ENCODE measurements at regions not wholly inside any gene's neighbourhood (a gene's known extent, or its start where the extent isn't known, plus 50 kb on each side); places are given as distances from the start of the nearest gene placed in this dataset.

GRCh38 chr1:209277662-209278061 is 305.9 kb upstream of the CAMK1G start:
- H3K4me1 ChIP-seq (ENCODE audit: insufficient read depth): no peaks in the 10 kb centered on the region
- H3K36me3 ChIP-seq: no peaks in the 10 kb centered on the region
- WGBS, 3 donors: 59 to 71% (median 62%) methylated on average over 1 of the region's 1 CpG
- DNase-seq: no peak
- no peak overlapping the region for H3K27ac ChIP-seq
- intact Hi-C loops (cut with DNase I): no loop called here
- no peaks in the 10 kb centered on the region for H3K27me3 ChIP-seq
- no peaks in the 10 kb centered on the region for H3K9me3 ChIP-seq
- H3K4me3 ChIP-seq: no peak overlapping the region
- no peak for TF ChIP-seq CTCF (IDR thresholded peaks at IDR 0.05)
- no peak for TF ChIP-seq POLR2A (IDR thresholded peaks at IDR 0.05)
- TF ChIP-seq EP300 (IDR thresholded peaks at IDR 0.05): no peak

GRCh38 chr1:209291715-209292114 is 291.8 kb upstream of the CAMK1G start:
- 0 to 4% (median 3%) methylated on average over 1 of the region's 1 CpG for WGBS, 3 donors
- TF ChIP-seq CTCF (IDR thresholded peaks at IDR 0.05) (no peak), EP300 (IDR thresholded peaks at IDR 0.05) (no peak), POLR2A (IDR thresholded peaks at IDR 0.05) (no peak)
- no peaks in the 10 kb centered on the region for H3K4me1 ChIP-seq (ENCODE audit: insufficient read depth)
- no peaks in the 10 kb centered on the region for H3K36me3 ChIP-seq
- intact Hi-C loops (cut with DNase I): no loop called here
- no peaks in the 10 kb centered on the region for H3K9me3 ChIP-seq
- DNase-seq: no peak
- no peak overlapping the region for H3K4me3 ChIP-seq
- H3K27ac ChIP-seq: no peak overlapping the region
- no peaks in the 10 kb centered on the region for H3K27me3 ChIP-seq

- no peak overlapping the region for H3K27ac ChIP-seq
- H3K36me3 ChIP-seq: no peaks in the 10 kb centered on the region
- intact Hi-C loops (cut with DNase I): no loop called here
- no peaks in the 10 kb centered on the region for H3K27me3 ChIP-seq
- no peak overlapping the region for H3K4me3 ChIP-seq
- no peak for TF ChIP-seq EP300 (IDR thresholded peaks at IDR 0.05)
- no peak for TF ChIP-seq POLR2A (IDR thresholded peaks at IDR 0.05)
- TF ChIP-seq CTCF (IDR thresholded peaks at IDR 0.05): no peak
- H3K9me3 ChIP-seq: no peaks in the 10 kb centered on the region
- H3K4me1 ChIP-seq (ENCODE audit: insufficient read depth): no peaks in the 10 kb centered on the region
- WGBS, 3 donors: 62 to 73% (median 64%) methylated on average over 7 of the region's 7 CpGs
- no peak for DNase-seq
Measured at GRCh38 chr1:209302779-209303568, 280.5 kb upstream of the CAMK1G start.

- no peak for DNase-seq
- Histone ChIP-seq H3K27me3 (no peaks in the 10 kb centered on the region), H3K4me3 (no peak overlapping the region), H3K36me3 (no peaks in the 10 kb centered on the region), H3K27ac (no peak overlapping the region), H3K9me3 (no peaks in the 10 kb centered on the region), H3K4me1 (ENCODE audit: insufficient read depth) (no peaks in the 10 kb centered on the region)
- TF ChIP-seq EP300 (IDR thresholded peaks at IDR 0.05): no peak
- TF ChIP-seq CTCF (IDR thresholded peaks at IDR 0.05): no peak
- TF ChIP-seq POLR2A (IDR thresholded peaks at IDR 0.05): no peak
- intact Hi-C loops (cut with DNase I): no loop called here
- 76 to 79% (median 77%) methylated on average over 3 of the region's 3 CpGs for WGBS, 3 donors
Measured at GRCh38 chr1:209304166-209304565, 279.3 kb upstream of the CAMK1G start.
